NCI-H2227 (cell line): ENCODE measurements at regions not wholly inside any gene's neighbourhood (a gene's known extent, or its start where the extent isn't known, plus 50 kb on each side); places are given as distances from the start of the nearest gene placed in this dataset.

ENCODE experiments used
- DNase-seq: peaks from one replicate; lab custom pipeline; 2025; ENCODE audit not compliant: unreplicated experiment; lab: John Stamatoyannopoulos, UW

DNA sequence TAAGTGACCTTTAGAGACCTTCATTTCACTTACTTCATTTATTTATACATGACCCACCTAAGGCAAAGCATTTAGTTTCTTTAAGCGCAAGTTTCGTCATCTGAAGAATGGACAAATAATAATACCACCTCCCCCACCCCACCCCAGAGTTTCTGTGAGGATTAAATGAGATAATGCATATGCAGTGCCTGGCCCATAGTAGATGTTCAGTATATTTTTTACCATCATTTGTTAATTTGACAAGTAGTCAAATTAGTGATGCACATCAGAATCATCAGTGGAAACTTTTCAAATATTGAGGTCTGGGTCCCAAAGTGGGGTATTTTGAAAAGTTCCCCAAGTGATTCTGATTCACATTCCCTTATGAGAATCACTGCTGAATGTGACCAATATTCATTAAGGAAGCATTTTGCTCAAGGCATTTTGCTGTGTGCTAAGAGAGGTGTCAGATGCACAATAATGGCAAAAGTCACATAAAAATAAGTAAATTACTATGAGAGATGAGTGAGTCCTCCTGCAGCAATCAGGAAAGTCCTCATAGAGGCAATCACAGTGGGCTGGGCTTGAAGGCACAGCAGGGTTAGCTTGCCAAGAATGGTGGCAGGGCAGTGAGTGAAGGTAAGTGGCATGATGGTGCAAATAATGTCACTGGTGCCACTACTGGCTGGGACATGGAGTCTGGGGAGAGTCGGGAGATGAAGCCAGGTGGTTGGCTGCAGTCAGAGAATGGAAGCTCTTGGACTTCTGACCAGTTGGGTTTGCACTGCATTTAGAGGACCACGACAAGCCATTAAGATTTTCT is 244.1 kb downstream of the PTEN start:
- no peak for DNase-seq

- DNase-seq: no peak
Observed at GRCh38 chr10:88108115-88108610, 244.7 kb downstream of the PTEN start.

DNA sequence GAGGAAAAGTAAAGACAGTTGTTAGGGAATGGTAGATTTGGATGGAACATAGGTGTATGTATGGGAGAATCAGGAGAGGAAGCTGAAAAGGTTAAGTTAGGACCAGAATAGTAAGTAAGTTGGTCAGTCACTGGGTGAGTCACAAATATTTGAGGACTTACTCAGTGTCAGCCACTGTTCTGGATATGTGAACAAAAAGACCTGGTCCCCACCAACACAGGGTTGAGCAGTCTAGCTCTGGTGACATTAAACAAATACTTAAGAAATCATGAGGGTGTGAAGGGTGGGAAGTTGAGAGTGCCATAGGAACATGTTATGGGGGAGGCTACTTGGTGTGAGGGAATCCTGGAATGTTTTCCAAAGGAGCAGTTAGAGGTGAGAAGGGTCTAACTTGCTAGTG is 246.9 kb downstream of the PTEN start:
- no peak for DNase-seq

DNA sequence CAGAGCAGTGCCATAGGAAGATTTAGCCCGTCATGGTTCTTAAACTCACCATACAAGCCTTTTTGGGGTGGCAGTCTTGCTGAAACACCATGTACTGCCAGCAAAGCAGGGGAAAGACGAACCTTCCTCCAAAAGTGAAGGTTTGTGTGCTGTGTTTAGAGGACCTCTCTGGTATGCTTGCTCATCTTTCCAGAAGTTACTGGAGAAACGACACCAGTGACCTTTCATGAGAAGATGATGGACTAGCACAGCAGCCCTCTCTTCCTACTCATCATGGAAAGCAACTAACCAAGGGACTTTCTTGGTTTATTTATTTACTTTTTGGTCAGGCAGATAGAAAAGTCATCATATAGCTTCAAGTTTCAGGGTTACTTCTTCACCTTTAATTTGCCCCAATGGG is 247.4 kb downstream of the PTEN start:
- no peak for DNase-seq

DNA sequence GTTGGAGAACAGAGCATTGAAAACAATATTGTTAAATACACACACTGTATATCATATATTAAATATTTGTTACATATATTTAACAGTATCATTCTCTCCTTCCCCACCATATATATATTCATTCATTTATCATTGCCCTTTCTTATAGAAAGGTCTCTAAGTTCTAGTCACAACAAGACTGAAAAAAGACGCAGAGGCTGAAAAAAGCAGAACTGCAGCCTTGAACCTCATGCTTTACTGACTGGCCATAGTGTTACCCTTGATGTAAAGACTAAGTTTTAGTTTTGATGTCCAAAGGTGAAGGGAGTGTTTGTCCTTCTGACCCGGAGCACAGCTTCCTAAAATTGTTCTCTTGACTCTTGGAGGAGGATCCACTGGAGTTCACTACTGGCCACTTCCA is 247.9 kb downstream of the PTEN start:
- no peak for DNase-seq

- no peak for DNase-seq
Observed at GRCh38 chr10:88113232-88113631, 249.8 kb downstream of the PTEN start.

DNA sequence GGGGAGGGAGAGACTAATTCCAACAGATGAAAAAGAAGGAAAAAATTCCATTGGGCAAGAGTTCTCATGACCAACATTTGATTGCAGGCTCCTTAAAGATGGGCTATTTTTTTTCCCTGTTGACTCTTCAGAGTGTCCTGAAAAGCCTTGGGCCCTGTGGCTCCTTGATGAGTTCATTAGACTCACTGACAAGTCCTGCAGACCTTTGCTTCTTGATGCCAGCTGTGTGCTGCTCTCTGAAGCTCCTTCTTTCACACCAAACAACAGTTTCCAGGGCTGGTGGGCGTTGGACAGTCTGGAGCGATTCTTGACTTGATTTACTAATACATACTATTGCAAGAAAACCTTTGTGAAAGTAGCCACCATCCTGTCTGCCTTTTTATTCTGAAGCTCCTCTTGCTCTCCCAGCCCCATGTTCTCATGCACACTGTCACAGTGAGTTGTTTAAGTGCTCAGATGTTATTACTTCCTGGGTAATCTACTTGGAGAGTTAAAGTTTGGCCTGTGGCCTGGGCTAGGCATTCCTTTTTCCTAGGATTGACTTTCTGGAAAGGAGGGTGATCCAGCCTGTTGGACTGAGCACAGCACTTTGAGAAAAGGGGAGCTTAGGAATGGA is 250.3 kb downstream of the PTEN start:
- no peak for DNase-seq

- DNase-seq: peak; percentile 31
Observed at GRCh38 chr10:88114368-88114767, 250.9 kb downstream of the PTEN start.

DNA sequence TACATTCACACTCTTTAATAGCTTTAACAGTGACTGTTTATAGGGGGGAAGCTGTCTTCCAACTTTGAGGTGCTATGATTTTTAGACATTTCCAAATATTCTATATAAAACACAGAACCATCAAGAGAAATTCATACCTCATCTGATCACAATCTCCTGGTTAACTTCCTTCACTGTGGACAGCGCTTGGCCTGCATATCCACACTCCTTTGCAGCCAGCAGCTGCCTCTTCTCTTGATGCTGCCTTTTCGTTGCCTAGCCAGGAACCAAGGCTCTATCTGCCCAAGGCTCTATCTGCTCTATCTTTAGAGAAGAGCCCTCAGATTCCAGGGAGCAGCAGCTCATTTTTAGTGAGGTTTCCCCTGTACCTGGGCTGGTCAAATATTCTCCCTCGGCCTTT is 252.0 kb downstream of the PTEN start:
- no peak for DNase-seq

DNA sequence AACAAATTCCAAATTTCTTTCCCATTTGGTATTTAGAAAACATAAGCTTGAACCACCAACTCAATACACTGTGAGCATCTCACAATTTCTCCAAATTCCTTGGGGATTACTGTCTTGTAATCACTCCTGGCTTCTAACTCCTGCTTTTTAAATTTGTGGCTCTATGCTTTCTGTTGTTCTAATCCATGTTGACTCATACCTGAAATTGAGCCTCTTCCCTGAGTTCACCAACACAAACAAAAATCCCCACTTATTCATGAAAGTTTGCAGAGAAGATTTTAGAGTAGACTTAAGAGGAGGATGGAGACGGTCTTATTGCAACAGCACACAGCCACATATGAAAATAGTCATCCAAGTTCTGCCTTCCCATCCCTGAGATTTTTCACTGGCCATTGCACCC is 252.5 kb downstream of the PTEN start:
- no peak for DNase-seq

DNA sequence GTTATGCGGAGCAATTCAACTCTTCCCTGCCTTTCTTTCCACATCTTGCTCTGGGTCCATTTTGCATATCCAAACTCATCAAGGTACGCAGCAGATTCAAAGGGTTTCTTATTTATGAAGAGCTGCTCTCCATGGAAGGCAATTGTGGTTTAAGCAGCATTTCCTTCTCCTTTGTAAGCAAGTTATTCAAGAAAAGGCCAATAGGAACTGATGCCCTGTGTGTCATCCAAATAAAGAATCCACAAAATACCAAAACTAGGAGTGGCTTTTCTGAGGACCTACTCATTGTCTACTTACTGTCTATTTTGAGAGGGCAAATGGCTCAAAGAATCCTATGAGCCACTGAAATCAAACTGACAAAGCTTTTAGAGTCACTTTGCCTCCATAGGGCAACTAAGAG is 253.1 kb downstream of the PTEN start:
- no peak for DNase-seq

GRCh38 chr10:88116971-88117626 is 253.7 kb downstream of the PTEN start:
- no peak for DNase-seq

DNA sequence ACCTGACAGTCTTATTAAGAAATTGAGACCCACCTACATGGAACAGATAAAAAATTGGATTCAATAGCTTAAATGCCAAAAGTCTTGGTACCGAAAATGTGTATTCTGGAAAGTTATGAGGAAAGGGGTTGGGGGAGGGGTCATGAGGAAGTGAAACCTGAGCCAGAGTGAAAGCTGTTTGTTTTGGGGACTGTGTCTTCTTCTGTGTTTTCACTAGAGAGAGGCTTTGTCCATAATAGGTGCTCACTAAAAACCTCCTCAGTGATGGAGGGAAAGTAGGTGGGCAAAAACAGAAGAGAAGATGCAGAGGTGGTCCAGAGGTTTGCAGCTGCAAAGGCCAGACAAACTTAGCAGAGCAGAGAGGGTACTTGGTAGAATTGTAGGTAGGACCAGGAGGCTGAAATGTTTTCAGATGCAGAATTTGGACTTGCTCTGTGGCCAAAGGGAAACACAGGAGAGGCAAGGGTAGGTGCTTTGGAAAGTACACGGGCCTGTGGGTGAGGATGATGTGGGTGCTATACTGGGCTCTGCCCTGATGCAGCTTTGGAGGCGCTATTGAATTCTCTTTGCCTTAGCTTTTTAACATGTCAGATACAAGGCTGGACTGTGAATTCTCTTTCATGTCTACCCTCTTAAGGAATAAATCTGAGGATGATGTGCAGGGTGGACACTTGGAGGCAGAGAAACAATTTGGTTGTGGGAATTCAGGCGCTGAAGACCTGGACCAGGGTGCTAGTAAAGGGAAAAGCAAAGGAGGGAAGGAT is 254.6 kb downstream of the PTEN start:
- no peak for DNase-seq

DNA sequence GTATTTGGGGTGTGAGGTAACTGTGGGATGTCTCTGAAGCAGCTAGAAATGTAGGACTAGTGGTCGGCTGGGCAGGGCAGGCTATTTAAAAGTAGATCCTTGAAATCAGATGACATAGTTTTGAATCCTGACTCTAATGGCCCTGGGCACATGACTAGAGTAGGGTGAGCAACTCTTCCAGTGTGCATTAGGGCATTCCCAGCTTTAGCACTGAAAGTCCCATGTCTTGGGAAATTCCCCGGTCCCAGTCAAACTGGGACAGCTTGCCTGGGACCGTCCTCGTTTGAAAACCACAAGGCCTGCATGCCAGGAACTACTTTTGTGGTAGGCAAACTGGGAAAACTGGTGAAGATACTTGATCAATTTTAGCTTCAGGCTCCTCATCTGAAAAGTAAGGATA is 255.3 kb downstream of the PTEN start:
- DNase-seq: no peak

DNA sequence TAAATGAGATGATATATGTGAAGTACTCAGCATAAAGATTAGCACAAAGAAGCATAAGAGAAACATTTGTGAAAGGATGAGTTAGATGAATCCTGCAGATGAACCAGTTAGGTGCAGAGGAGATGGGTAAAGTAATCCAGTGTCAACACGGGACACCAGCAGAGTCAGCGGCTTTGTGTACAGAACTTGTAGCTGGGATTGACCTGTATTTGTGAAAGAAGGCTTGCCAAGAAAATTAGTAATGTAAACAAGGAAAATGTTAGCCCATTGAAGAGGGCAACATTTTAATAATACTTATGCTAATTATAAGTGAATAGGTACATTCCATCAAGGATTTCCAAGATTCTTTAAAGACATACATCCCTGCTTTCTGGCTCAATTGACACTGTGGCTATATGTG is 255.7 kb downstream of the PTEN start:
- DNase-seq: no peak

DNA sequence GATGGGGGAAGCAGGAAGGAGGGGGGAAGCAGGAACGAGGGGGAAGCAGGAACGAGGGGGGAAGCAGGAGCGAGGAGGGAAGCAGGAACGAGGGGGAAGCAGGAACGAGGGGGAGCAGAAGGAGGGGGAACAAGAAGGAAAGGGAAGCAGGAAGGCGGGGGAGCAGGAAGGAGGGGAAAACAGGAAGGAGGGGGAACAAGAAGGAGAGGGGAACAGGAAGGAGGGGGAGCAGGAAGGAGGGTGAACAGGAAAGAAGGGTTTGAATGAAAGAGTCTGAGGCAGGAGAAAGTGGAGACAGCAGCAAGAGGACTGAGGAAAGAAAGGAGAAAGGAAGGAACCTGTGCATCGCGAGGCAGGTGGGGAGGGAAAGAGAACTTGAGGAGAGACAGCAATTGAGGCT is 256.6 kb downstream of the PTEN start:
- DNase-seq: peak; percentile 3

GRCh38 chr10:88120599-88121333 is 257.3 kb downstream of the PTEN start:
- no peak for DNase-seq

GRCh38 chr10:88121361-88121760 is 257.9 kb downstream of the PTEN start:
- no peak for DNase-seq

DNA sequence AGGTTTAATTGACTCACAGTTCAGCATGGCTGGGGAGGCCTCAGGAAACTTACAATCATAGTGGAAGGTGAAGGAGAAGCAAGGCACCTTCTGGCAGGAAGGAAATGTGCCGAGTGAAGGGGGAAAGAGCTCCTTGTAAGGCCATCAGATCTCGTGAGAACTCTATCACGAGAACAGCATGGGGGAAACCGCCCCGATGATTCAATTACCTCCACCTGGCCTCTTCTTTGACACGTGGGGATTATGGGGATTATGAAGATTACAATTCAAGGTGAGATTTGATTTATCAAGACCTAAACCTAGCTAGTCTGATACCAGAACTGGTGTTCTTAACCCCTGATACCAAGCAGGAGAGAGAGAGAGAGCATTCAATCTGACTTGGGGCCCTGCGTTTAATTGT is 258.7 kb downstream of the PTEN start:
- DNase-seq: no peak

DNA sequence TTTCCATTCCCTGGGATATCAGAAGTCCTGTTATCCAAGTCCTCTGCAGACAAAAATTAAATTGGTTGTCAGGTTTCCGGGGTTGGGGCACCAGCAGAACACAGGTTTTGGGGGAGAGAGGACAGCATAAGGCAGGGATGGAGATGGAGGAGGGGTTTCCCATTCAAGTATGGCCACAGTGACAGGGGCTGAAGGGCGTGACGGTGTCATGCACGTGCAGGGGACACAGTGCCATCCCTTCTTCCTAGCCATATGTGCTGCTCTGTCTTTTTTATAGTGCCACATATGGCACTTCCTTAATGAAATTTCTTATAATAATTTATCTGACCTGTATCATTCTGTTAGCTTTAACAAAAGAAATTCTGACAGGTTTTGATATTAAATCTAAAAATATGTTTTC is 259.2 kb downstream of the PTEN start:
- DNase-seq: no peak

DNA sequence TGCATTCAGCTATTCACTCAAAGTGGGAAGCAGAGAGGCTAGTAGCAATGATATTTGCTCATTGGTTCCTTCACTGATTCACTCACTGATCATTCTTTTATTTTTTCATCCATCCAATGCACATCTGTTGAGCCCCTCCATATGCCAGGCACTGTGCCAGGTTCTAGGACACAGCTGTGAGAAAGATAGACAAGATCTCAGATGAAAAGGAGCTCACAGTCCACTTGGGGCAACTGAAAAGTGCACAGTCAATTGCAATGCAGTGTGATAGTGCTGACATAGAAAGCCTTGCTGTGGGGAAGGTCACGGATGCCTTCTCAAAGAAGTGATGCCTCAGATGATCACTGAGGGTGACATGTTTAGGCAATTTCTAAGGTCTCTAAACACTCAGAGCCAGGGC is 262.3 kb downstream of the PTEN start:
- DNase-seq: no peak
